SK-N-SH treated with all-trans-retinoic acid at 6 μM for 48 hours (cell line): ENCODE measurements at regions not wholly inside any gene's neighbourhood (a gene's known extent, or its start where the extent isn't known, plus 50 kb on each side); places are given as distances from the start of the nearest gene placed in this dataset.

Experiments used
- ARNTL ChIP-seq: fragments of 450-650 bp; formaldehyde crosslinking; IDR thresholded peaks from 2 replicates; pipeline ENCODE4 v1.5.0; 2020; ENCODE audit warnings: low read depth, mild to moderate bottlenecking, moderate library complexity, borderline replicate concordance
- GLIS3 ChIP-seq: fragments of 250-450 bp; sonication (Bioruptor Pico); IDR thresholded peaks from 2 replicates; pipeline ENCODE4 v1.5.0; 2020; ENCODE audit warnings: mild to moderate bottlenecking, moderate library complexity
- PPARA ChIP-seq: fragments of 250-450 bp; sonication (Bioruptor Pico); IDR thresholded peaks from 2 replicates; pipeline ENCODE4 v1.5.0; 2020; ENCODE audit warnings: mild to moderate bottlenecking, borderline replicate concordance
- SNAI2 ChIP-seq: fragments of 250-450 bp; sonication (Bioruptor Pico); IDR thresholded peaks from 2 replicates; pipeline ENCODE4 v1.5.0; 2020; ENCODE audit warnings: mild to moderate bottlenecking, moderate library complexity
- ZFP30 ChIP-seq: fragments of 450-650 bp; formaldehyde crosslinking; IDR thresholded peaks from 2 replicates; pipeline ENCODE4 v1.5.0; 2022; ENCODE audit warnings: mild to moderate bottlenecking, moderate library complexity
- TF ChIP-seq, protein P1 (sequence below): fragments of 250-450 bp; sonication (Bioruptor Pico); IDR thresholded peaks from 2 replicates; pipeline ENCODE4 v1.5.0; 2020; ENCODE audit warnings: mild to moderate bottlenecking, moderate library complexity
- TF ChIP-seq, protein P2 (sequence below): fragments of 250-450 bp; sonication (Bioruptor Pico); IDR thresholded peaks from 2 replicates; pipeline ENCODE4 v1.5.1; 2020; ENCODE audit warnings: low read depth, mild to moderate bottlenecking, moderate library complexity
- TF ChIP-seq, protein P3 (sequence below): fragments of 250-450 bp; sonication (Bioruptor Pico); IDR thresholded peaks from 2 replicates; pipeline ENCODE4 v1.8.0; 2020; ENCODE audit warnings: mild to moderate bottlenecking, moderate library complexity, borderline replicate concordance

DNA sequence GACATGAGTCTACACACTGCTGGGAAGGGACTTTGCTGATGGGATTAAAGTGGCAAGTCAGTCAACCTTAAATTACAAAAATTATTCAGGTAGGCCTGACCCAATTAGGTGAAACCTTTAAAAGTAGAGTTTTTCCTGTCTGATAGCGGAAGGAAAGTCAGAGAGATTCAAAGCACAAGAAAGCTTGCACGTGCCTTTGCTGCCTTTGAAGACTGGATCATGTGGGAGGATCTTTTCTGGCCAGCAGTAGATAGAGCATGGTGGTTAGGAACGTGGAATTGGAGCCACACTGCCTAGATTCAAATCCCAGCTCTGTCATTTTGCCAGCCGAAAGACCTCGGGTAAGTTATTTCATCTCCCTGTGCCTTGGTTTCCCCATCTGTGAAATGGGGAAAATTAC, 265.8 kb upstream of the PROK2 start:
- TF ChIP-seq PPARA (CRISPR knock-in tag) (no peak), ZFP30 (CRISPR knock-in tag) (no peak), ARNTL (CRISPR knock-in tag) (no peak), SNAI2 (CRISPR knock-in tag) (no peak), GLIS3 (CRISPR knock-in tag) (no peak)
- TF ChIP-seq, protein P1, sequence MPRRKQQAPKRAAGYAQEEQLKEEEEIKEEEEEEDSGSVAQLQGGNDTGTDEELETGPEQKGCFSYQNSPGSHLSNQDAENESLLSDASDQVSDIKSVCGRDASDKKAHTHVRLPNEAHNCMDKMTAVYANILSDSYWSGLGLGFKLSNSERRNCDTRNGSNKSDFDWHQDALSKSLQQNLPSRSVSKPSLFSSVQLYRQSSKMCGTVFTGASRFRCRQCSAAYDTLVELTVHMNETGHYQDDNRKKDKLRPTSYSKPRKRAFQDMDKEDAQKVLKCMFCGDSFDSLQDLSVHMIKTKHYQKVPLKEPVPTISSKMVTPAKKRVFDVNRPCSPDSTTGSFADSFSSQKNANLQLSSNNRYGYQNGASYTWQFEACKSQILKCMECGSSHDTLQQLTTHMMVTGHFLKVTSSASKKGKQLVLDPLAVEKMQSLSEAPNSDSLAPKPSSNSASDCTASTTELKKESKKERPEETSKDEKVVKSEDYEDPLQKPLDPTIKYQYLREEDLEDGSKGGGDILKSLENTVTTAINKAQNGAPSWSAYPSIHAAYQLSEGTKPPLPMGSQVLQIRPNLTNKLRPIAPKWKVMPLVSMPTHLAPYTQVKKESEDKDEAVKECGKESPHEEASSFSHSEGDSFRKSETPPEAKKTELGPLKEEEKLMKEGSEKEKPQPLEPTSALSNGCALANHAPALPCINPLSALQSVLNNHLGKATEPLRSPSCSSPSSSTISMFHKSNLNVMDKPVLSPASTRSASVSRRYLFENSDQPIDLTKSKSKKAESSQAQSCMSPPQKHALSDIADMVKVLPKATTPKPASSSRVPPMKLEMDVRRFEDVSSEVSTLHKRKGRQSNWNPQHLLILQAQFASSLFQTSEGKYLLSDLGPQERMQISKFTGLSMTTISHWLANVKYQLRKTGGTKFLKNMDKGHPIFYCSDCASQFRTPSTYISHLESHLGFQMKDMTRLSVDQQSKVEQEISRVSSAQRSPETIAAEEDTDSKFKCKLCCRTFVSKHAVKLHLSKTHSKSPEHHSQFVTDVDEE (CRISPR knock-in tag): no peak
- TF ChIP-seq, protein P2, sequence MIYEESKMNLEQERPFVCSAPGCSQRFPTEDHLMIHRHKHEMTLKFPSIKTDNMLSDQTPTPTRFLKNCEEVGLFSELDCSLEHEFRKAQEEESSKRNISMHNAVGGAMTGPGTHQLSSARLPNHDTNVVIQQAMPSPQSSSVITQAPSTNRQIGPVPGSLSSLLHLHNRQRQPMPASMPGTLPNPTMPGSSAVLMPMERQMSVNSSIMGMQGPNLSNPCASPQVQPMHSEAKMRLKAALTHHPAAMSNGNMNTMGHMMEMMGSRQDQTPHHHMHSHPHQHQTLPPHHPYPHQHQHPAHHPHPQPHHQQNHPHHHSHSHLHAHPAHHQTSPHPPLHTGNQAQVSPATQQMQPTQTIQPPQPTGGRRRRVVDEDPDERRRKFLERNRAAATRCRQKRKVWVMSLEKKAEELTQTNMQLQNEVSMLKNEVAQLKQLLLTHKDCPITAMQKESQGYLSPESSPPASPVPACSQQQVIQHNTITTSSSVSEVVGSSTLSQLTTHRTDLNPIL (CRISPR knock-in tag): no peak
- TF ChIP-seq, protein P3, sequence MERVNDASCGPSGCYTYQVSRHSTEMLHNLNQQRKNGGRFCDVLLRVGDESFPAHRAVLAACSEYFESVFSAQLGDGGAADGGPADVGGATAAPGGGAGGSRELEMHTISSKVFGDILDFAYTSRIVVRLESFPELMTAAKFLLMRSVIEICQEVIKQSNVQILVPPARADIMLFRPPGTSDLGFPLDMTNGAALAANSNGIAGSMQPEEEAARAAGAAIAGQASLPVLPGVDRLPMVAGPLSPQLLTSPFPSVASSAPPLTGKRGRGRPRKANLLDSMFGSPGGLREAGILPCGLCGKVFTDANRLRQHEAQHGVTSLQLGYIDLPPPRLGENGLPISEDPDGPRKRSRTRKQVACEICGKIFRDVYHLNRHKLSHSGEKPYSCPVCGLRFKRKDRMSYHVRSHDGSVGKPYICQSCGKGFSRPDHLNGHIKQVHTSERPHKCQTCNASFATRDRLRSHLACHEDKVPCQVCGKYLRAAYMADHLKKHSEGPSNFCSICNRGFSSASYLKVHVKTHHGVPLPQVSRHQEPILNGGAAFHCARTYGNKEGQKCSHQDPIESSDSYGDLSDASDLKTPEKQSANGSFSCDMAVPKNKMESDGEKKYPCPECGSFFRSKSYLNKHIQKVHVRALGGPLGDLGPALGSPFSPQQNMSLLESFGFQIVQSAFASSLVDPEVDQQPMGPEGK (CRISPR knock-in tag): no peak
